ENCODE measurements at regions not wholly inside any gene's neighbourhood (a gene's known extent, or its start where the extent isn't known, plus 50 kb on each side); places are given as distances from the start of the nearest gene placed in this dataset.

DNA sequence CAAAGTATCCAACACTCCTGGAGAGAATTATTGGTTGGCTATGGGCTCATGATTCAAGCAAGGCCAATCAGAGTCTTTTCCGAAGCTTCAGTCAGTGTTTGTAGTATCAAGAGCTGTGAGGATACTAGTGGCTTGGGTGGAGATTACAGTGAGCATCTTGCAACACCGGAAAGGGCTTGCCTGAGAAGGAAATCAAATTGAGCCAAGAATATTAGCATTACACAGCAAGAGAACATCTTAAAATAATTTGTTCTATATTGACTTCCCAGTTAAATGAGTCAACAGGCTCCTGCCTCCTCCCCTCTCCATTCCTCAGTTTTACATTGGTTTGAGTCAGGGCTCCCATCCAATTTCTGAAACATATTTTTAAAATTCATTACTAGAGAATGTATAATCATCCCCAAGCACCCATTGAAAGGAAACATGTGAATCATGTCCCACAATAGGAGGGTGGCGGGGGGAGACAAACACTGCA, 127.4 kb downstream of the ELAPOR2 start:
- no peaks in the 10 kb centered on the region for H3K36me3 ChIP-seq (ENCODE audit: control insufficient read depth in 1 of 2, insufficient read depth in 2 of 2, low read length in 2 of 2)
- H3K27me3 ChIP-seq (ENCODE audit: control insufficient read depth in 1 of 2, insufficient read depth in 2 of 2, low read length in 2 of 2): no peaks in the 10 kb centered on the region
- no peaks in the 10 kb centered on the region for H3K9me3 ChIP-seq (ENCODE audit: control insufficient read depth in 1 of 2, low read length in 2 of 2)
- no peak overlapping the region for H3K27ac ChIP-seq (ENCODE audit: low read depth, low read length)
- H3K9ac ChIP-seq (ENCODE audit: low read depth in 1 of 2, low read length in 2 of 2): no peak overlapping the region
- H3K4me1 ChIP-seq (ENCODE audit: control insufficient read depth in 1 of 2, insufficient read depth in 2 of 2, low read length in 2 of 2): no peaks in the 10 kb centered on the region
- no peak overlapping the region for H3K4me3 ChIP-seq (ENCODE audit: low read depth in 1 of 2, low read length in 2 of 2)

DNA sequence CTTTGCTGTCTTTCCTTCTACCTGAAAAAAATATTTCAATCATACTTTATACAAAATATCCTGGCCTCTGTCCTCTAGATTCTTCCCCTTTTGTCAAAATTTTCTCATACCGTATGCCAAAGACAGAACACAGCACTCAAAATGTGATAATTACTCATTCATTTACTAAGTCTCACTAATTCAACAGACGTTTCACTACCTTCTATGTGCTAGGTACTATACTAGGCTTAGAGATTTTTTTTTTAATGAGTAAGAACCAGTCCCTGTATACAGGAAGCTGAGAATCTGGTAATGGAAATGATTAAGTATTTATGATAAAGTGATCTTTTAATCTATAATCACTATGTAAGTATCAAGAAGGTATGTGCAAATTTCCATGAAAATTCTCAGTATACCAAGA, 128.0 kb downstream of the ELAPOR2 start:
- Histone ChIP-seq H3K27ac (ENCODE audit: low read depth, low read length) (no peak overlapping the region), H3K9me3 (ENCODE audit: control insufficient read depth in 1 of 2, low read length in 2 of 2) (no peaks in the 10 kb centered on the region), H3K36me3 (ENCODE audit: control insufficient read depth in 1 of 2, insufficient read depth in 2 of 2, low read length in 2 of 2) (no peaks in the 10 kb centered on the region), H3K4me3 (ENCODE audit: low read depth in 1 of 2, low read length in 2 of 2) (no peak overlapping the region), H3K27me3 (ENCODE audit: control insufficient read depth in 1 of 2, insufficient read depth in 2 of 2, low read length in 2 of 2) (no peaks in the 10 kb centered on the region), H3K4me1 (ENCODE audit: control insufficient read depth in 1 of 2, insufficient read depth in 2 of 2, low read length in 2 of 2) (no peaks in the 10 kb centered on the region), H3K9ac (ENCODE audit: low read depth in 1 of 2, low read length in 2 of 2) (no peak overlapping the region)

DNA sequence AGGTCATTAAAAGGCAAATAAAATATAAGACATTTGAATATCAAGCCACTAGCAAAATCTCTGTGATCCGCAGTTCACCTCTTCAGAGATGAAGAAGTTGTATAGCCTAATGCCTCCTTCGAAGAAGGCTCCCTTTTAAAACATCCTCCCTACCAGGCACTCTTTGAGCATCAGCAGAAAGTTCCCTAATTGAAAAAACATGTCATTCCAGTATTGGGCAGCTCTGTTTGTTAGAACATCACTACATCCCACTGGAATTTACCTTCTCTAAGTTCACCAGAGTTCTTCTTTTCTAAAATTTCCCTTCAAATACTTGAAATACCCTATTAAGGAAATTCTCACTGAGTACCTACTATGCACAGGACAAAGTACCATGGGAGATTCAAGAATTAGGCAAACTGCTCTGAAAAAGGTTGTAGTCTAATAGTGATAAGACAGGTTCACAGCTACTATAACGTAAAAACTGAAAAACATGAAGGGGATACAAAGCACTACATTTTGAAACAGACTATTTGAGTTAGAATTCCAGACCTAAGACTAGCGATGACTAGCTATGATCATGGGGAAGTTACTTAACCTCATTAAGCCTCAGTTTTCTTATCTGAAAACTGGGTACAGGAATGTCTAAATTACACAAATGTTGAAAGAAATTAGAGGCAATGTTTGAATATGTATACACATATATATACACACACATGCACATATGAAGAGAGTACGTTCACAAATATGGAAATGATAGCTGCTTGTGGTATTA, 128.7 kb downstream of the ELAPOR2 start:
- Histone ChIP-seq H3K4me1 (ENCODE audit: control insufficient read depth in 1 of 2, insufficient read depth in 2 of 2, low read length in 2 of 2) (no peaks in the 10 kb centered on the region), H3K36me3 (ENCODE audit: control insufficient read depth in 1 of 2, insufficient read depth in 2 of 2, low read length in 2 of 2) (no peaks in the 10 kb centered on the region), H3K27ac (ENCODE audit: low read depth, low read length) (no peak overlapping the region), H3K9me3 (ENCODE audit: control insufficient read depth in 1 of 2, low read length in 2 of 2) (no peaks in the 10 kb centered on the region), H3K4me3 (ENCODE audit: low read depth in 1 of 2, low read length in 2 of 2) (no peak overlapping the region), H3K9ac (ENCODE audit: low read depth in 1 of 2, low read length in 2 of 2) (no peak overlapping the region), H3K27me3 (ENCODE audit: control insufficient read depth in 1 of 2, insufficient read depth in 2 of 2, low read length in 2 of 2) (no peaks in the 10 kb centered on the region)

DNA sequence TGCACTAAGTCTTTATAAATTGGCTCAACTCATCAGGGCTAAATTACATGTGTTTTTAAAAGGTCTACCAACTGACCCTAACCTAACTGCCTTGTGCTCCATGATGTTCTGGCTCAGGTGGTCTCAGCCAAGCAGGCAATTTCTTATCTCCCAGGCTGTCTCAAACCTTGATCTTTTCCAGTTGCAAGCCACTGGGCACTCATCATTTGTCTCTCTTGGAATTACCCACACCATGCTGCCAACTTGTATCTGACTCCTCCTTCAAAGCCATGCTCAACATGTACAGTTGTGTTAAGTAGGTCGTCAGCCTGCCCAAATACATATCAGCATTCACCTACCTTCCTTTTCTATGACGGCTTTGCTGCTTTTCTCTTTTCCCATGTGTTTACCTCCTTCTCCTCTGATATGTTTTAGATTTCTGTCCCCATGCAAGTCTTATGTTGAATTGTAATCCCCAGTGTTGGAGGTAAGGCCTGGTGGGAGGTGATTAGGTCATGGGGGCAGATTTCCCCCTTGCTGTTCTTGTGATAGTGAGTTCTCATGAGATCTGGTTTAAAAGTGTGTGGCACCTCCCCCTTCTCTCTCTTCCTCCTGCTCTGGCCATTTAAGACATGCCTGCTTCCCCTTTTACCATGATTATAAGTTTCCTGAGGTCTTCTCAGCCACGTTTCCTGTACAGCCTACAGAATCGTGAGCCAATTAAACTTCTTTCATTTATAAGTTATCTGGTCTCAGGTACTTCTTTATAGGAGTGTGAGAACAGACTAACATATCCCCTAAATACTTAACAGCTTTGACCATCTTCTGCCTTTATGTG, 130.0 kb downstream of the ELAPOR2 start:
- H3K4me3 ChIP-seq (ENCODE audit: low read depth in 1 of 2, low read length in 2 of 2): no peak overlapping the region
- H3K27ac ChIP-seq (ENCODE audit: low read depth, low read length): no peak overlapping the region
- H3K27me3 ChIP-seq (ENCODE audit: control insufficient read depth in 1 of 2, insufficient read depth in 2 of 2, low read length in 2 of 2): no peaks in the 10 kb centered on the region
- no peak overlapping the region for H3K9ac ChIP-seq (ENCODE audit: low read depth in 1 of 2, low read length in 2 of 2)
- no peaks in the 10 kb centered on the region for H3K9me3 ChIP-seq (ENCODE audit: control insufficient read depth in 1 of 2, low read length in 2 of 2)
- no peaks in the 10 kb centered on the region for H3K36me3 ChIP-seq (ENCODE audit: control insufficient read depth in 1 of 2, insufficient read depth in 2 of 2, low read length in 2 of 2)
- H3K4me1 ChIP-seq (ENCODE audit: control insufficient read depth in 1 of 2, insufficient read depth in 2 of 2, low read length in 2 of 2): no peaks in the 10 kb centered on the region

DNA sequence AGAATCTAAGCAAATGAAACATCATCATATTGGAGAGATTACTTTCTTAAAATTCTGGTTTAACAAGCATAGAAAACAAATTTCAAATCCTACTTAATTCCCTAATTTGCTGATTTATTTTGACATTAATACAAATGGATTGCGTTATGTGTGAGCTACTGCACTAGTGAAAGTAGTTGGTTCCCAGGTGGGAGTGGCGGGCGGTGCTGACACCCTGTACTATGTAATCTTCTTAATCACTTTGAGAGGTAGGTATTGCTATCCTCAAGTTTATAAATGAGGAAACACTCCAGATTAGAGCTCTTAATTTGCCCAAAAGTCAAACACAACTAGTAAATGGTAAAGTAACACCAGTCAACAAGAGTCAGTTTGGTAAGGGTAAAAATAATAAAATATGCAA, 131.1 kb downstream of the ELAPOR2 start:
- Histone ChIP-seq H3K36me3 (ENCODE audit: control insufficient read depth in 1 of 2, insufficient read depth in 2 of 2, low read length in 2 of 2) (no peaks in the 10 kb centered on the region), H3K27me3 (ENCODE audit: control insufficient read depth in 1 of 2, insufficient read depth in 2 of 2, low read length in 2 of 2) (no peaks in the 10 kb centered on the region)

DNA sequence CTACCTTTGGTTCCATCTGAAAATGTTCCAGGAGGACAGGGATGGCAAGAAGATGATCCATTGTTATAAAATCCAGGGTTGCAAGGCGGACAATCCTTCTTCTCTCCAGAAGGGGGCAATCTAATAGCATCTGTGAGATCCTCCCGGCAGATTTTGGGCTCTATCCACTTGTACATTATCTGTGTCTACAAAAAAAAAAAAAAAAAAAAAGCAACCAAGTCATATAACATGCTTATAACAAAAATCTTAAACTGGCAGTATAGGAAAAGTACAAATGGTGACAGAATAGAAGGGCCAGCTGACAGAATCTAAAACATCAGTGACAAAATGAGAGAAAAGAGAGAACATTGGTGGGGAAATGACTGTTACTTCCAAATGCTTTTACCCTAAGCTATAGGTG, 132.7 kb downstream of the ELAPOR2 start:
- no peaks in the 10 kb centered on the region for H3K9me3 ChIP-seq (ENCODE audit: control insufficient read depth in 1 of 2, low read length in 2 of 2)
- H3K27me3 ChIP-seq (ENCODE audit: control insufficient read depth in 1 of 2, insufficient read depth in 2 of 2, low read length in 2 of 2): no peaks in the 10 kb centered on the region
- H3K27ac ChIP-seq (ENCODE audit: low read depth, low read length): no peak overlapping the region
- H3K4me3 ChIP-seq (ENCODE audit: low read depth in 1 of 2, low read length in 2 of 2): no peak overlapping the region
- no peak overlapping the region for H3K9ac ChIP-seq (ENCODE audit: low read depth in 1 of 2, low read length in 2 of 2)
- no peaks in the 10 kb centered on the region for H3K4me1 ChIP-seq (ENCODE audit: control insufficient read depth in 1 of 2, insufficient read depth in 2 of 2, low read length in 2 of 2)
- no peaks in the 10 kb centered on the region for H3K36me3 ChIP-seq (ENCODE audit: control insufficient read depth in 1 of 2, insufficient read depth in 2 of 2, low read length in 2 of 2)

More for the DNA sequence above, 131.1 kb downstream of the ELAPOR2 start:
- no peaks in the 10 kb centered on the region for H3K4me1 ChIP-seq (ENCODE audit: control insufficient read depth in 1 of 2, insufficient read depth in 2 of 2, low read length in 2 of 2)
- H3K4me3 ChIP-seq (ENCODE audit: low read depth in 1 of 2, low read length in 2 of 2): no peak overlapping the region
- no peak overlapping the region for H3K9ac ChIP-seq (ENCODE audit: low read depth in 1 of 2, low read length in 2 of 2)
- no peak overlapping the region for H3K27ac ChIP-seq (ENCODE audit: low read depth, low read length)
- no peaks in the 10 kb centered on the region for H3K9me3 ChIP-seq (ENCODE audit: control insufficient read depth in 1 of 2, low read length in 2 of 2)

DNA sequence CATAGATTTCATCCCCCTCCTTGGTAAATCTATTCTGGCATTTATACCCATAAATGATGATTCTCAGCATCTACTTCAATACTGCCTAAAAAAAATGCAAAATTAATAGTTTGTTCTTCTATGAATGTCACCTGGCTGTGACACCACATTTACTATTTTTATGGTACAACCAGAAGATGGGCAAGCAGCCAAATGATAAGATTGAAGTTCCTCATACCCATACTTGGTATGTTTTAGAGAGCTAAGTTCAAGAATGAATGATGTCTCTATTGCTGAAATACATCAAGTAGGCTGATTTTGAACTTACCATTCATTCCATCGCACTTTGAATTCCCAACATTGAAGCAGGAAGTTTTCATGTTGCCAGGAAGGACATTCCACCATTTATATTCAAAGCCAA, 134.2 kb downstream of the ELAPOR2 start:
- Histone ChIP-seq H3K27ac (ENCODE audit: low read depth, low read length) (no peak overlapping the region), H3K36me3 (ENCODE audit: control insufficient read depth in 1 of 2, insufficient read depth in 2 of 2, low read length in 2 of 2) (no peaks in the 10 kb centered on the region), H3K4me1 (ENCODE audit: control insufficient read depth in 1 of 2, insufficient read depth in 2 of 2, low read length in 2 of 2) (no peaks in the 10 kb centered on the region), H3K9me3 (ENCODE audit: control insufficient read depth in 1 of 2, low read length in 2 of 2) (no peaks in the 10 kb centered on the region), H3K4me3 (ENCODE audit: low read depth in 1 of 2, low read length in 2 of 2) (no peak overlapping the region), H3K9ac (ENCODE audit: low read depth in 1 of 2, low read length in 2 of 2) (no peak overlapping the region), H3K27me3 (ENCODE audit: control insufficient read depth in 1 of 2, insufficient read depth in 2 of 2, low read length in 2 of 2) (no peaks in the 10 kb centered on the region)

DNA sequence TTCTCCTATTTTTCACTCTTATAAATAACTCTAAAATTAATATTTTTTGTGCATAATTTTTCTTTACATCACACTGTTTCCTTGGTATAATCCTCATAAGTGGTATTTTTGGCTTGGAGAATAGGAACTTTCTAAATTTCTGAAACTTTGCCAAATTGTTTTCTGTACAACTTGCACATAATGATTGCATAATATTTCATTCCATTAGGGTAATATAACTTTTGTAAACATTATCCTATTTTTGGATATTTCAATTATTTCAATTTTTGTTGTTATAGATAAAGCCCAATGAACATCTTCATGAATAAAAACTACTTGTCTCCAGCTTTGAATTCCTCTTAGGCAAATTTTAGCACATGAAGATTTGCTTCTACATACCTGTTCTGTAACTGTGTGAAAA, 135.9 kb downstream of the ELAPOR2 start:
- H3K9ac ChIP-seq (ENCODE audit: low read depth in 1 of 2, low read length in 2 of 2): no peak overlapping the region

DNA sequence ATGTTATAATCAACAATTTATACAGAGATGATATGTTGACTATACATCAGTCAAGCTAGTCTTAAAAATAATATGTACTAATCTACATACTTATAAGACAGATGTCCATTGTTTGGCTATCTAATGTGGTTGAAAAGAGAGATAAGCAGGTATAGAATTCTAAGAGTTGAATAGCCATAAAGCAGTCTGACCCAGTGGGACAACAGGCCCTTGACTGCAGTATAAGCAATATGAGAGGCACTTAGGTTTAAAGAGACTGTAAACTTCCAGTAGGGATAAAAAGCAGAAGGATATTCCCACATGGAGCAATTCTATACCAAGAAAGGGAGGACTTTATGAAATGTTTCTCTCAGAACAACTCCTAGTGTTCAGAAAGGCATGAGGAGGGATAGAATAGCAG, 139.3 kb downstream of the ELAPOR2 start:
- Histone ChIP-seq H3K36me3 (ENCODE audit: control insufficient read depth in 1 of 2, insufficient read depth in 2 of 2, low read length in 2 of 2) (no peaks in the 10 kb centered on the region), H3K27ac (ENCODE audit: low read depth, low read length) (no peak overlapping the region), H3K9ac (ENCODE audit: low read depth in 1 of 2, low read length in 2 of 2) (no peak overlapping the region), H3K9me3 (ENCODE audit: control insufficient read depth in 1 of 2, low read length in 2 of 2) (no peaks in the 10 kb centered on the region), H3K4me3 (ENCODE audit: low read depth in 1 of 2, low read length in 2 of 2) (no peak overlapping the region), H3K4me1 (ENCODE audit: control insufficient read depth in 1 of 2, insufficient read depth in 2 of 2, low read length in 2 of 2) (no peaks in the 10 kb centered on the region), H3K27me3 (ENCODE audit: control insufficient read depth in 1 of 2, insufficient read depth in 2 of 2, low read length in 2 of 2) (no peaks in the 10 kb centered on the region)

More for the DNA sequence above, 135.9 kb downstream of the ELAPOR2 start:
- Histone ChIP-seq H3K9me3 (ENCODE audit: control insufficient read depth in 1 of 2, low read length in 2 of 2) (no peaks in the 10 kb centered on the region), H3K4me3 (ENCODE audit: low read depth in 1 of 2, low read length in 2 of 2) (no peak overlapping the region), H3K27ac (ENCODE audit: low read depth, low read length) (no peak overlapping the region), H3K4me1 (ENCODE audit: control insufficient read depth in 1 of 2, insufficient read depth in 2 of 2, low read length in 2 of 2) (no peaks in the 10 kb centered on the region), H3K36me3 (ENCODE audit: control insufficient read depth in 1 of 2, insufficient read depth in 2 of 2, low read length in 2 of 2) (no peaks in the 10 kb centered on the region), H3K27me3 (ENCODE audit: control insufficient read depth in 1 of 2, insufficient read depth in 2 of 2, low read length in 2 of 2) (no peaks in the 10 kb centered on the region)

DNA sequence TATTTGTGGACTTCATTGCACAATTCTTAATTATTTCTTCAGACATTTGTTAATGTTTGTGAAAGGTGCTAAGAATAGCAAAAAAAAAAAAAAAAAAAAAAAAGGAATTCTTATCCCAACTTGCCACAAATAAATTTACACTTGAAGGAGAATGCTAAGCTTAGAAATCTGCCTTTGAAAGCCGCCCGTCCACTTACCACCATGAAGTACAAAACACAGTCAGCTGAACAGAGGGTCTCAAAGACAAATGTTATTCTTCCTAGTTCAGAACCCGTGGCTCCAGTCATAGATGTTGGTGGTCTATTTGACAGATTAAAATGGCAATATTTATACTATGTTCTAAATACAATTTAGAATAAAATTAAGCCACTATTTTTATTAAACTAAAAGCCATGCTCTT, 141.2 kb downstream of the ELAPOR2 start:
- Histone ChIP-seq H3K9ac (ENCODE audit: low read depth in 1 of 2, low read length in 2 of 2) (no peak overlapping the region), H3K27ac (ENCODE audit: low read depth, low read length) (no peak overlapping the region), H3K27me3 (ENCODE audit: control insufficient read depth in 1 of 2, insufficient read depth in 2 of 2, low read length in 2 of 2) (no peaks in the 10 kb centered on the region), H3K9me3 (ENCODE audit: control insufficient read depth in 1 of 2, low read length in 2 of 2) (no peaks in the 10 kb centered on the region), H3K4me1 (ENCODE audit: control insufficient read depth in 1 of 2, insufficient read depth in 2 of 2, low read length in 2 of 2) (no peaks in the 10 kb centered on the region), H3K36me3 (ENCODE audit: control insufficient read depth in 1 of 2, insufficient read depth in 2 of 2, low read length in 2 of 2) (no peaks in the 10 kb centered on the region), H3K4me3 (ENCODE audit: low read depth in 1 of 2, low read length in 2 of 2) (no peak overlapping the region)
